SJSA1 (cell line): ENCODE measurements at regions not wholly inside any gene's neighbourhood (a gene's known extent, or its start where the extent isn't known, plus 50 kb on each side); places are given as distances from the start of the nearest gene placed in this dataset.
"Not testable (repeated sequence)": the region's sequence is repeated elsewhere in the genome, so short reads cannot be mapped to it uniquely, and the experiment has no call there.

Experiments
- DNase-seq, 2 experiments: peaks; one replicate each; pipeline ENCODE4 v3.0.0-alpha.2; 2015 to 2020; ENCODE audit warnings: low spot score in 2 of 2, low read depth in 1 of 2
- H3K27ac ChIP-seq: fragments of 250-450 bp; sonication (Bioruptor Pico); 2 replicates; pipeline ENCODE4 v1.5.1; 2020; ENCODE audit warnings: mild to moderate bottlenecking, moderate library complexity
- H3K27me3 ChIP-seq: fragments of 250-450 bp; sonication (Bioruptor Pico); replicated peaks from 2 replicates; pipeline ENCODE4 v1.5.1; 2020; ENCODE audit warnings: mild to moderate bottlenecking, moderate library complexity
- H3K36me3 ChIP-seq: fragments of 250-450 bp; sonication (Bioruptor Pico); 2 replicates; pipeline ENCODE4 v1.5.1; 2020; ENCODE audit warnings: mild to moderate bottlenecking
- H3K4me1 ChIP-seq: fragments of 250-450 bp; sonication (Bioruptor Pico); replicated peaks from 2 replicates; pipeline ENCODE4 v1.6.1; 2021; ENCODE audit warnings: mild to moderate bottlenecking
- H3K4me3 ChIP-seq: fragments of 250-450 bp; sonication (Bioruptor Pico); 2 replicates; pipeline ENCODE4 v1.5.1; 2020; ENCODE audit warnings: mild to moderate bottlenecking
- H3K9me3 ChIP-seq: fragments of 250-450 bp; sonication (Bioruptor Pico); replicated peaks from 2 replicates; pipeline ENCODE4 v1.5.1; 2020; ENCODE audit warnings: mild to moderate bottlenecking

- Histone ChIP-seq H3K36me3 (no peaks in the 10 kb centered on the region), H3K27ac (no peak overlapping the region), H3K4me3 (no peak overlapping the region), H3K9me3 (no peaks in the 10 kb centered on the region; the same call in 1 of the 2 replicates), H3K4me1 (no peaks in the 10 kb centered on the region), H3K27me3 (no peaks in the 10 kb centered on the region)
- DNase-seq: no peak
These were observed 231.6 kb upstream of the MYLIP start for GRCh38 chr6:15897063-15897876.

GRCh38 chr6:15894973-15895725, 232.3 kb upstream of the DTNBP1 start:
- Histone ChIP-seq H3K9me3 (no peaks in the 10 kb centered on the region; the same call in 1 of the 2 replicates), H3K4me3 (no peak overlapping the region), H3K4me1 (no peaks in the 10 kb centered on the region), H3K27ac (no peak overlapping the region), H3K36me3 (no peaks in the 10 kb centered on the region), H3K27me3 (no peaks in the 10 kb centered on the region)
- DNase-seq: no peak

DNA sequence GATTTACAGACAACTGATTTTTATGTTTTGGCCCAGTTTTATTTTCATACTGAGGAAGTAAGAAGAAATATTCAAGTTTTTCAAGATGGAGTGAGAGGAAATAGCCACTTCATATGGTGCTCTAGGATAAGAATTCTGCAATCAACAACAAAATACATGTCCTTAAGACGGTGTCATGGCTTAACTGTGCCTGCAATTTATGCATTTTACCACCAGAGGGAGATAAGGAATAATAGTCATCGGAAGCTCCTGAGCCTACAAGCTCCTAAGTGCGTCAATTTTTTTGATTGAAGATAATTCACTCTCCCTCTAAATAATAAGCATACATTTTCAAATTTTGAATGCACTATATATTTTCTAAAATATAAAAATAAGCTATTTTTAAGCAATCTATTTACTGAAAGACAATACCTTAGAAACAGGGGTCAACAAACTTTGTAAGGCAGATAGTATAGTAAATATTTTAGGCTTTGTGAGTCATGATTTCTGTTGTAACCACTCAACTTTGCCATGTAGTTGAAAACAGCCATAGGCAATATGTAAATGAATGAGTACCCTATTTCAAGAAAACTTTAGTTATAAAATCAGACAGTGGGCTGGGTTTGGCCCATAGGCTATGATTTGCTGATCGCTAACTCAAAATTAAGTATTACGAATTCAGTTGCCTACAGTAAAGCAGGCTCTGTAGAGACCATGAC, 230.9 kb upstream of the DTNBP1 start:
- Histone ChIP-seq H3K4me3 (no peak overlapping the region), H3K27ac (no peak overlapping the region), H3K4me1 (no peaks in the 10 kb centered on the region), H3K27me3 (no peaks in the 10 kb centered on the region), H3K36me3 (no peaks in the 10 kb centered on the region), H3K9me3 (no peaks in the 10 kb centered on the region; the same call in 1 of the 2 replicates)
- DNase-seq: no peak

DNA sequence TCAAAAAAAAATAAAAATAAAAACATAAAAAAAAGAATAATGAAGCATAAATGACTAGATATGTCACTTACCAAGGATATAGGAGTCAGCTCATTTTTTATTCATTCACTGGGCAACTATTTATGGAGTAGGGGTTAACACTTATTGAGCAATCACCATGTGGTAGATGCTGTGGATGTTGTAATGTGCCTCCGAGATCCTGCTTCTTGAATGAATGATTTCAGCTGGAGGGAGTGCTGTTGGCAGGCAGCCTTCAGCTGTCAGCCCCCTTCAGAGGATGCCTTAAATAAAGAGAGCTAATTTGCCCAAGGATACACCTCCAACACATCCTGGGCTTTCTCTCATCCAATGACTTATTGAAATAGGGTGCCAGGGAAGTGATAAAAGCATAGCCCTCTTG, 229.5 kb upstream of the DTNBP1 start:
- no peaks in the 10 kb centered on the region for H3K4me1 ChIP-seq
- no peaks in the 10 kb centered on the region; the same call in 1 of the 2 replicates for H3K9me3 ChIP-seq
- H3K27ac ChIP-seq: no peak overlapping the region
- no peak for DNase-seq
- no peak overlapping the region for H3K4me3 ChIP-seq
- H3K27me3 ChIP-seq: no peaks in the 10 kb centered on the region
- no peaks in the 10 kb centered on the region for H3K36me3 ChIP-seq

GRCh38 chr6:15888798-15889772, 226.3 kb upstream of the DTNBP1 start:
- Histone ChIP-seq H3K9me3 (no peaks in the 10 kb centered on the region; the same call in 1 of the 2 replicates), H3K4me3 (no peak overlapping the region), H3K27ac (no peak overlapping the region), H3K36me3 (no peaks in the 10 kb centered on the region), H3K4me1 (no peaks in the 10 kb centered on the region), H3K27me3 (no peaks in the 10 kb centered on the region)
- DNase-seq: no peak

DNA sequence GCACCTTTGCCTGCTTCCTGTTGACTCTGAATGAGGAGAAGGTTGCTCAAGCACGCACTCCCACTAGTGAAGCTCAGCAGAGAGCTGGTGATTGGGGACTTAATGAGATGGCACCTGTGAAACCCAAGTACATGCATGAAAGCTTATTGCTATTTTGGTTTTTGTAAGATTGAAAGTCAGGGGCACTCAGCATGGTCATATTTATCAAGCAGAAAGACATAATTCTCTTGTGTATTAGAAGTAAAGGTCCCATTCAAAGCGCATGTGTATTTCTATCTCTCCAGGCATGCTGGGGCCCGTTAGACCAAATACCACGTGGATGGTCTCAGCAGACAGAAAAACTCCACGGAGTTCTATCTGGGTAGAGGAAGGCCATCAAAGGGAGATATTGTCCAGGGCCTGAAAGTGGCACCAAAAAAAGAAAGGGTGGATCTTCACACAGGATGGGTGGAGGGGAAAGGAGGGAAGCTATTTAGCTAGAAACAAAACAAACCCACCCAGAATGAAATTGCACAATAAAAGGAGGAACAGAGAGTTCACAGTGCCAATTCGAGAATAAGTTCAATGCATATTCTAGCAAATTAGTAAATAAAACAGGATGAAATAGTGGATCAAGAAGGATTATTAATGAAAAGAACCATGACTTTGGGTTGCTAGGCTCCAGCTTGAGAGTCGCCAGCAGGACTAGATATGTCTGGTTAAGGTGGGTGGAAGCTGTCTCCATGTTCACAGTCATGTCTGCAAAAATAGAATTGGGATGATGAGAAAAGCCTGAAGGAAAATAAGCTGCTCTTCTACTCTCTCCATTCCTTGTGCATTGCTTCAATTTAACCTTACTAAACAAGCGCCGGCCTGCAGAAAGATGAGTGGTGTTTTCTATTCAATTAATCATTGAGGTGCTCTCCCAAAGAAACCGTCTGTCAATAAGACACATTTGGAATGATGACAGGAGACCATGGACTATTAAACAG, 224.9 kb upstream of the DTNBP1 start:
- no peak overlapping the region for H3K27ac ChIP-seq
- no peak for DNase-seq
- H3K27me3 ChIP-seq: no peaks in the 10 kb centered on the region
- no peak overlapping the region for H3K4me3 ChIP-seq
- no peaks in the 10 kb centered on the region for H3K36me3 ChIP-seq
- H3K4me1 ChIP-seq: no peaks in the 10 kb centered on the region
- H3K9me3 ChIP-seq: no peaks in the 10 kb centered on the region; the same call in 1 of the 2 replicates

DNA sequence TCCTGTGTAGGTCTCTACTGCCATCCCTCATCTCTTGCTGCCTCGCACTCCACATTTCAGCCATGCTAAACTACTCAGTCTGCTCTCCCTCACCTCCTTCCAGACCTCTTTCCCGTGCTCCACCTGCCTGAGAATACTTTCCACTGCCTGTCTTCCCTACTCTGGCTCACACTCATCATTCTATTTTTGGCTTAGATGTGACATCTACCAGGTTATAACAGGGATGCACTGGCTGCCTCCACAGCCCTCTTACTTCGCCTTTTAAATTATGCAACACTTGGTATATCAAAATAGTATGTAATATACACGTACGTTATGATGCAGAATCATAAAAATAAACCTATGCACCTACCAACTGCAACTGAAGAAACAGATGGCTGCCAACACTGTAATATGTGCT, 222.8 kb upstream of the DTNBP1 start:
- no peak overlapping the region for H3K27ac ChIP-seq
- no peak overlapping the region for H3K4me3 ChIP-seq
- H3K4me1 ChIP-seq: no peaks in the 10 kb centered on the region
- no peaks in the 10 kb centered on the region for H3K36me3 ChIP-seq
- no peaks in the 10 kb centered on the region for H3K9me3 ChIP-seq
- no peak for DNase-seq
- H3K27me3 ChIP-seq: no peaks in the 10 kb centered on the region

- H3K27me3 ChIP-seq, H3K9me3 ChIP-seq, H3K27ac ChIP-seq, DNase-seq, H3K4me3 ChIP-seq, H3K36me3 ChIP-seq: not testable (repeated sequence)
- H3K4me1 ChIP-seq: peaks cover 15% of the 10 kb centered on the region
These were observed 220.8 kb upstream of the DTNBP1 start for GRCh38 chr6:15883593-15883992.

DNA sequence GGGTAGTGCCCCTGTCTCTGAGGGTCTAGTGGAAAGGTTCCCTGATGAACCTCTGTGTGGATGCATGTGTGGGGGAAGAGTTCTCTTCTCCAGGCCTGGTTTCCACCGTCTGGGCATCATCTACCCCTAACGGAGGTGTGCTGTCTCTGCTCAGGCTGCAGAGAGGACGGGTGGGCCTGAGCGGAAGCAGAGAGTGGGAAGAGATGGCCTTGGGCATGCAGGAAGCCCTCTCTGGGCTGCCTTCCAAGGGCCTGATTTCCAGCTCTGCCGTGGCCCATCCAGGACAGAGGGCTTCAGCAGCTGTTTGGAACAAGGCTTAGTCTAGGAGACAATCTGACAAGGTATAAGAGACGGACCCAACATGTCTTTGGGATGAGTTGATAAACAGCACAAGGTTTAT, 220.1 kb upstream of the DTNBP1 start:
- no peak overlapping the region for H3K4me3 ChIP-seq
- H3K36me3 ChIP-seq: no peaks in the 10 kb centered on the region
- DNase-seq: no peak
- no peak overlapping the region for H3K27ac ChIP-seq
- H3K9me3 ChIP-seq: no peaks in the 10 kb centered on the region
- H3K27me3 ChIP-seq: no peaks in the 10 kb centered on the region
- H3K4me1 ChIP-seq: peaks cover 15% of the 10 kb centered on the region

- Histone ChIP-seq H3K4me1 (peaks cover 15% of the 10 kb centered on the region), H3K9me3 (no peaks in the 10 kb centered on the region), H3K36me3 (no peaks in the 10 kb centered on the region), H3K27me3 (no peaks in the 10 kb centered on the region), H3K4me3 (no peak overlapping the region), H3K27ac (no peak overlapping the region)
- DNase-seq: no peak
These were observed 219.5 kb upstream of the DTNBP1 start for GRCh38 chr6:15882345-15882744.

DNA sequence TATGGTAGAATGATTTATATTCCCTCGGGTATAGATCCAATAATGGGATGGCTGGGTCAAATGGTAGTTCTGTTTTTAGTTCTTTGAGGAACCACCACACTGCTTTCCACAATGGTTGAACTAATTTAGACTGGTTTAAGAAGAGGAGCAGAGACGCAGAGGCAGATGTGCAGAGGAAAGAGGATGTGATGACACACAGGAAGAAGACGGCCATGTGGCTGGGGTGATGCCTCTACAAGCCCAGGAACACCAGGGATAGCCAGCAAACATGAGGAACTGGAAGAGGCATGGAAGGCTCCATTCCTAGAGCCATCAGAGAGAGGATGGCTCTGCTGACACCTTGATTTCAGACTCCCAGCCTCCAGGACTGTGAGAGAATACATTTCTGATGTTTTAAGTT, 218.3 kb upstream of the DTNBP1 start:
- Histone ChIP-seq H3K4me3 (no peak overlapping the region), H3K27ac (no peak overlapping the region), H3K4me1 (peaks cover 23% of the 10 kb centered on the region), H3K27me3 (no peaks in the 10 kb centered on the region), H3K9me3 (no peaks in the 10 kb centered on the region), H3K36me3 (no peaks in the 10 kb centered on the region)
- no peak for DNase-seq

GRCh38 chr6:15880262-15880973, 217.6 kb upstream of the DTNBP1 start:
- no peak for DNase-seq
- H3K4me1 ChIP-seq: peaks cover 30% of the 10 kb centered on the region
- no peaks in the 10 kb centered on the region for H3K9me3 ChIP-seq
- no peak overlapping the region for H3K4me3 ChIP-seq
- no peaks in the 10 kb centered on the region for H3K36me3 ChIP-seq
- no peaks in the 10 kb centered on the region for H3K27me3 ChIP-seq
- H3K27ac ChIP-seq: no peak overlapping the region
